ENCODE measurements at regions not wholly inside any gene's neighbourhood (a gene's known extent, or its start where the extent isn't known, plus 50 kb on each side); places are given as distances from the start of the nearest gene placed in this dataset.

- Histone ChIP-seq H3K27ac (no peak overlapping the region), H3K4me3 (no peak overlapping the region), H3K36me3 (no peaks in the 10 kb centered on the region), H3K27me3 (no peaks in the 10 kb centered on the region), H3K9me3 (no peaks in the 10 kb centered on the region), H3K4me1 (no peaks in the 10 kb centered on the region)
- no peak for TF ChIP-seq CTCF (IDR thresholded peaks at IDR 0.05)
- DNase-seq (ENCODE audit: low spot score in 2 of 2) = no peak
- intact Hi-C loops (cut with DNase I) = no loop called here
These were observed 83.3 kb downstream of the RMI2 start for GRCh38 chr16:11428623-11428953.

- Histone ChIP-seq H3K4me1 (no peaks in the 10 kb centered on the region), H3K27ac (no peak overlapping the region), H3K4me3 (no peak overlapping the region), H3K36me3 (no peaks in the 10 kb centered on the region), H3K9me3 (no peaks in the 10 kb centered on the region), H3K27me3 (no peaks in the 10 kb centered on the region)
- intact Hi-C loops (cut with DNase I) = no loop called here
- DNase-seq (ENCODE audit: low spot score in 2 of 2) = no peak
- no peak for TF ChIP-seq CTCF (IDR thresholded peaks at IDR 0.05)
These were observed 83.9 kb downstream of the RMI2 start for GRCh38 chr16:11429123-11429522.

GRCh38 chr16:11429823-11430222 is 84.6 kb downstream of the RMI2 start:
- TF ChIP-seq CTCF (IDR thresholded peaks at IDR 0.05) = no peak
- no peak overlapping the region for H3K4me3 ChIP-seq
- intact Hi-C loops (cut with DNase I) = no loop called here
- H3K27ac ChIP-seq = no peak overlapping the region
- no peaks in the 10 kb centered on the region for H3K4me1 ChIP-seq
- H3K27me3 ChIP-seq = no peaks in the 10 kb centered on the region
- H3K9me3 ChIP-seq = no peaks in the 10 kb centered on the region
- H3K36me3 ChIP-seq = no peaks in the 10 kb centered on the region
- no peak for DNase-seq (ENCODE audit: low spot score in 2 of 2)

GRCh38 chr16:11430601-11431317 is 85.5 kb downstream of the RMI2 start:
- H3K4me3 ChIP-seq = no peak overlapping the region
- intact Hi-C loops (cut with DNase I) = no loop called here
- no peak overlapping the region for H3K27ac ChIP-seq
- no peak for DNase-seq (ENCODE audit: low spot score in 2 of 2)
- no peak for TF ChIP-seq CTCF (IDR thresholded peaks at IDR 0.05)
- H3K4me1 ChIP-seq = no peaks in the 10 kb centered on the region
- H3K36me3 ChIP-seq = no peaks in the 10 kb centered on the region
- H3K27me3 ChIP-seq = no peaks in the 10 kb centered on the region
- no peaks in the 10 kb centered on the region for H3K9me3 ChIP-seq

GRCh38 chr16:11431915-11432465 is 86.7 kb downstream of the RMI2 start:
- Histone ChIP-seq H3K27me3 (no peaks in the 10 kb centered on the region), H3K4me1 (no peaks in the 10 kb centered on the region), H3K36me3 (no peaks in the 10 kb centered on the region), H3K4me3 (no peak overlapping the region), H3K27ac (no peak overlapping the region), H3K9me3 (no peaks in the 10 kb centered on the region)
- intact Hi-C loops (cut with DNase I) = no loop called here
- TF ChIP-seq CTCF (IDR thresholded peaks at IDR 0.05) = no peak
- DNase-seq (ENCODE audit: low spot score in 2 of 2) = no peak

Data from ascending aorta (tissue), 2 donors.